ENCODE measurements at regions not wholly inside any gene's neighbourhood (a gene's known extent, or its start where the extent isn't known, plus 50 kb on each side); places are given as distances from the start of the nearest gene placed in this dataset.

GRCh38 chr16:86949630-86950029, 367.6 kb downstream of the C16orf95 start:
- TF ChIP-seq ZNF138 (CRISPR knock-in tag; conservative IDR thresholded peaks at IDR 0.05) (no peak), ZNF219 (CRISPR knock-in tag; IDR thresholded peaks at IDR 0.05; ENCODE audit: borderline replicate concordance) (no peak), ZNF416 (CRISPR knock-in tag; IDR thresholded peaks at IDR 0.05) (no peak), CREB1 (CRISPR knock-in tag; IDR thresholded peaks at IDR 0.05) (no peak), AR (CRISPR knock-in tag; IDR thresholded peaks at IDR 0.05) (no peak), IRF2 (CRISPR knock-in tag; IDR thresholded peaks at IDR 0.05; ENCODE audit: borderline replicate concordance, low read depth) (no peak), ZNF232 (CRISPR knock-in tag; IDR thresholded peaks at IDR 0.05) (no peak), NFATC4 (CRISPR knock-in tag; IDR thresholded peaks at IDR 0.05) (no peak), ETV6 (CRISPR knock-in tag; IDR thresholded peaks at IDR 0.05) (no peak), E2F4 (CRISPR knock-in tag; IDR thresholded peaks at IDR 0.05; ENCODE audit: borderline replicate concordance, low read depth) (no peak), CREM (CRISPR knock-in tag; IDR thresholded peaks at IDR 0.05) (no peak), SP1 (CRISPR knock-in tag; conservative IDR thresholded peaks at IDR 0.05) (no peak), ATF1 (CRISPR knock-in tag; IDR thresholded peaks at IDR 0.05) (no peak)
- TF ChIP-seq, protein P1, sequence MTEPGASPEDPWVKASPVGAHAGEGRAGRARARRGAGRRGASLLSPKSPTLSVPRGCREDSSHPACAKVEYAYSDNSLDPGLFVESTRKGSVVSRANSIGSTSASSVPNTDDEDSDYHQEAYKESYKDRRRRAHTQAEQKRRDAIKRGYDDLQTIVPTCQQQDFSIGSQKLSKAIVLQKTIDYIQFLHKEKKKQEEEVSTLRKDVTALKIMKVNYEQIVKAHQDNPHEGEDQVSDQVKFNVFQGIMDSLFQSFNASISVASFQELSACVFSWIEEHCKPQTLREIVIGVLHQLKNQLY (CRISPR knock-in tag; IDR thresholded peaks at IDR 0.05) = no peak
- TF ChIP-seq, protein P2, sequence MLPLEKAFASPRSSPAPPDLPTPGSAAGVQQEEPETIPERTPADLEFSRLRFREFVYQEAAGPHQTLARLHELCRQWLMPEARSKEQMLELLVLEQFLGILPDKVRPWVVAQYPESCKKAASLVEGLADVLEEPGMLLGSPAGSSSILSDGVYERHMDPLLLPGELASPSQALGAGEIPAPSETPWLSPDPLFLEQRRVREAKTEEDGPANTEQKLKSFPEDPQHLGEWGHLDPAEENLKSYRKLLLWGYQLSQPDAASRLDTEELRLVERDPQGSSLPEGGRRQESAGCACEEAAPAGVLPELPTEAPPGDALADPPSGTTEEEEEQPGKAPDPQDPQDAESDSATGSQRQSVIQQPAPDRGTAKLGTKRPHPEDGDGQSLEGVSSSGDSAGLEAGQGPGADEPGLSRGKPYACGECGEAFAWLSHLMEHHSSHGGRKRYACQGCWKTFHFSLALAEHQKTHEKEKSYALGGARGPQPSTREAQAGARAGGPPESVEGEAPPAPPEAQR (CRISPR knock-in tag; IDR thresholded peaks at IDR 0.05) = no peak
- TF ChIP-seq, protein P3, sequence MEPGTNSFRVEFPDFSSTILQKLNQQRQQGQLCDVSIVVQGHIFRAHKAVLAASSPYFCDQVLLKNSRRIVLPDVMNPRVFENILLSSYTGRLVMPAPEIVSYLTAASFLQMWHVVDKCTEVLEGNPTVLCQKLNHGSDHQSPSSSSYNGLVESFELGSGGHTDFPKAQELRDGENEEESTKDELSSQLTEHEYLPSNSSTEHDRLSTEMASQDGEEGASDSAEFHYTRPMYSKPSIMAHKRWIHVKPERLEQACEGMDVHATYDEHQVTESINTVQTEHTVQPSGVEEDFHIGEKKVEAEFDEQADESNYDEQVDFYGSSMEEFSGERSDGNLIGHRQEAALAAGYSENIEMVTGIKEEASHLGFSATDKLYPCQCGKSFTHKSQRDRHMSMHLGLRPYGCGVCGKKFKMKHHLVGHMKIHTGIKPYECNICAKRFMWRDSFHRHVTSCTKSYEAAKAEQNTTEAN (CRISPR knock-in tag; IDR thresholded peaks at IDR 0.05) = no peak
- Mint-ChIP-seq H3K4me3 (no peak overlapping the region), H3K4me1 (peaks cover 19% of the 10 kb centered on the region), H3K27ac (no peak overlapping the region), H3K27me3 (ENCODE audit: low read depth) (no peaks in the 10 kb centered on the region), H3K36me3 (peaks cover 4% of the 10 kb centered on the region; the same call in 1 of the 2 replicates), H3K9me3 (no peaks in the 10 kb centered on the region; the same call in 1 of the 2 replicates)
- ChIA-PET CTCF (interaction anchor here (1.8 kb wide), 1 partner anchor 76 kb away, joined by 6 read pairs; no protein-coding TSS in a partner anchor), POLR2A (no interaction called here)
- no peak for DNase-seq (ENCODE audit: low spot score)
- no peak for ATAC-seq

- Mint-ChIP-seq H3K4me3 (no peak overlapping the region), H3K36me3 (peaks cover 4% of the 10 kb centered on the region; the same call in 1 of the 2 replicates), H3K9me3 (no peaks in the 10 kb centered on the region; the same call in 1 of the 2 replicates), H3K27ac (no peak overlapping the region), H3K4me1 (peaks cover 12% of the 10 kb centered on the region), H3K27me3 (ENCODE audit: low read depth) (no peaks in the 10 kb centered on the region)
- ChIA-PET CTCF (no interaction called here), POLR2A (no interaction called here)
- DNase-seq (ENCODE audit: low spot score) (no peak), ATAC-seq (no peak)
- TF ChIP-seq CREM (CRISPR knock-in tag; IDR thresholded peaks at IDR 0.05) (no peak), ATF3 (CRISPR knock-in tag; conservative IDR thresholded peaks at IDR 0.05) (no peak), GABPB1 (CRISPR knock-in tag; IDR thresholded peaks at IDR 0.05) (no peak), TCF7 (CRISPR knock-in tag; IDR thresholded peaks at IDR 0.05; ENCODE audit: low read depth) (no peak), NR3C1 (CRISPR knock-in tag; conservative IDR thresholded peaks at IDR 0.05; ENCODE audit: low read depth) (no peak), ETV6 (CRISPR knock-in tag; IDR thresholded peaks at IDR 0.05) (no peak), ZNF425 (CRISPR knock-in tag; conservative IDR thresholded peaks at IDR 0.05) (no peak), TEAD4 (CRISPR knock-in tag; IDR thresholded peaks at IDR 0.05) (no peak), RORB (CRISPR knock-in tag; IDR thresholded peaks at IDR 0.05) (no peak), ZNF219 (CRISPR knock-in tag; IDR thresholded peaks at IDR 0.05; ENCODE audit: borderline replicate concordance) (no peak), IRF2 (CRISPR knock-in tag; IDR thresholded peaks at IDR 0.05; ENCODE audit: borderline replicate concordance, low read depth) (no peak)
These were observed 366.0 kb downstream of the C16orf95 start for GRCh38 chr16:86951041-86951822.
